ENCODE measurements at regions not wholly inside any gene's neighbourhood (a gene's known extent, or its start where the extent isn't known, plus 50 kb on each side); places are given as distances from the start of the nearest gene placed in this dataset.

GRCh38 chr6:139472351-139473015 is 98.0 kb upstream of the CITED2 start:
- no peaks in the 10 kb centered on the region for H3K9me3 ChIP-seq (ENCODE audit: low read length)
- TF ChIP-seq CTCF (IDR thresholded peaks at IDR 0.05; ENCODE audit: low read length) (no peak), EZH2 (IDR thresholded peaks at IDR 0.05; ENCODE audit: borderline replicate concordance, low read length) (no peak)
- H4K20me1 ChIP-seq (ENCODE audit: insufficient read depth, low read length), result no peaks in the 10 kb centered on the region
- no peak overlapping the region for H3K27ac ChIP-seq (ENCODE audit: low read depth, low read length, poor library complexity, severe bottlenecking)
- H3K27me3 ChIP-seq (ENCODE audit: insufficient read depth, low read length), result no peaks in the 10 kb centered on the region; the same call in 1 of the 2 replicates
- no peaks in the 10 kb centered on the region for H3K79me2 ChIP-seq (ENCODE audit: insufficient read depth, low read length)
- H3K4me2 ChIP-seq (ENCODE audit: low read length), result no peak overlapping the region
- no peaks in the 10 kb centered on the region for H3K4me1 ChIP-seq (ENCODE audit: insufficient read depth, low read length, severe bottlenecking)
- no peak overlapping the region for H2AFZ ChIP-seq (ENCODE audit: low read length)
- no peaks in the 10 kb centered on the region for H3K36me3 ChIP-seq (ENCODE audit: insufficient read depth, low read length)
- no peak overlapping the region for H3K9ac ChIP-seq (ENCODE audit: low read length)
- no peaks in the 10 kb centered on the region for H3K9me2 ChIP-seq (ENCODE audit: low read depth, low read length)
- H3F3A ChIP-seq (ENCODE audit: insufficient read depth, low read length), result no peaks in the 10 kb centered on the region
- H3K4me3 ChIP-seq (ENCODE audit: low read depth, low read length, poor library complexity, severe bottlenecking), result no peak overlapping the region

- H3K36me3 ChIP-seq (ENCODE audit: insufficient read depth, low read length), result no peaks in the 10 kb centered on the region
- no peak overlapping the region for H2AFZ ChIP-seq (ENCODE audit: low read length)
- no peaks in the 10 kb centered on the region for H3K4me1 ChIP-seq (ENCODE audit: insufficient read depth, low read length, severe bottlenecking)
- H3F3A ChIP-seq (ENCODE audit: insufficient read depth, low read length), result no peaks in the 10 kb centered on the region
- H3K27me3 ChIP-seq (ENCODE audit: insufficient read depth, low read length), result no peaks in the 10 kb centered on the region
- no peak overlapping the region for H3K9ac ChIP-seq (ENCODE audit: low read length)
- TF ChIP-seq EZH2 (IDR thresholded peaks at IDR 0.05; ENCODE audit: borderline replicate concordance, low read length), result no peak
- no peak for TF ChIP-seq CTCF (IDR thresholded peaks at IDR 0.05; ENCODE audit: low read length)
- no peak overlapping the region for H3K27ac ChIP-seq (ENCODE audit: low read depth, low read length, poor library complexity, severe bottlenecking)
- H3K4me2 ChIP-seq (ENCODE audit: low read length), result no peak overlapping the region
- H3K9me3 ChIP-seq (ENCODE audit: low read length), result no peaks in the 10 kb centered on the region
- no peak overlapping the region for H3K4me3 ChIP-seq (ENCODE audit: low read depth, low read length, poor library complexity, severe bottlenecking)
- no peaks in the 10 kb centered on the region for H3K79me2 ChIP-seq (ENCODE audit: insufficient read depth, low read length)
- no peaks in the 10 kb centered on the region for H3K9me2 ChIP-seq (ENCODE audit: low read depth, low read length)
- H4K20me1 ChIP-seq (ENCODE audit: insufficient read depth, low read length), result no peaks in the 10 kb centered on the region
Observed at GRCh38 chr6:139470997-139471396, 96.5 kb upstream of the CITED2 start.

- no peak for TF ChIP-seq CTCF (IDR thresholded peaks at IDR 0.05; ENCODE audit: low read length)
- TF ChIP-seq EZH2 (IDR thresholded peaks at IDR 0.05; ENCODE audit: borderline replicate concordance, low read length), result no peak
- H3K4me2 ChIP-seq (ENCODE audit: low read length), result no peak overlapping the region
- H2AFZ ChIP-seq (ENCODE audit: low read length), result no peak overlapping the region
- H3K4me1 ChIP-seq (ENCODE audit: insufficient read depth, low read length, severe bottlenecking), result no peaks in the 10 kb centered on the region
- H3K9me2 ChIP-seq (ENCODE audit: low read depth, low read length), result no peaks in the 10 kb centered on the region
- H3F3A ChIP-seq (ENCODE audit: insufficient read depth, low read length), result no peaks in the 10 kb centered on the region
- H3K27ac ChIP-seq (ENCODE audit: low read depth, low read length, poor library complexity, severe bottlenecking), result no peak overlapping the region
- H4K20me1 ChIP-seq (ENCODE audit: insufficient read depth, low read length), result no peaks in the 10 kb centered on the region
- no peaks in the 10 kb centered on the region for H3K9me3 ChIP-seq (ENCODE audit: low read length)
- no peaks in the 10 kb centered on the region for H3K27me3 ChIP-seq (ENCODE audit: insufficient read depth, low read length)
- H3K9ac ChIP-seq (ENCODE audit: low read length), result no peak overlapping the region
- H3K36me3 ChIP-seq (ENCODE audit: insufficient read depth, low read length), result no peaks in the 10 kb centered on the region
- H3K4me3 ChIP-seq (ENCODE audit: low read depth, low read length, poor library complexity, severe bottlenecking), result no peak overlapping the region
- no peaks in the 10 kb centered on the region for H3K79me2 ChIP-seq (ENCODE audit: insufficient read depth, low read length)
Observed at GRCh38 chr6:139468178-139468819, 93.9 kb upstream of the CITED2 start.
